ENCODE measurements at regions not wholly inside any gene's neighbourhood (a gene's known extent, or its start where the extent isn't known, plus 50 kb on each side); places are given as distances from the start of the nearest gene placed in this dataset.
"Not testable (repeated sequence)": the region's sequence is repeated elsewhere in the genome, so short reads cannot be mapped to it uniquely, and the experiment has no call there.

DNA sequence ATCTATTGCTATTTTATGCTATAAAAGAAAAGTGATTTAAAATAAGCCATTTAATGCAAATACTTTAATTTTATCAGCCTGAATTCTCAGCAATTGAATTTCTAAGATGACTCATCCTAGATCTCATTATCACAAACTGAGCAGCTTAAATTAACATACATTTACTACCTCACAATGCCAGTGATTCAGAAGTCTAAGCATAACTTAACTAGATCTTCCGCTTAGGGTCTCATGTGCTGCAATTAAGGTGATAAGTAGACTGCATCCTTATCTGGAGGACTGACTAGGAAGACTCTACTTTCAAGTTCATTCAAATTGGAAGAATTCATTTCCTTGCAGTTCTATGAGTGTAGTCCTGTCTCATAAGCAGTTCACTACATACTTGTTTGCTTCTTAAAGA lies 286.6 kb downstream of the COL11A1 start:
- DNase-seq = no peak

DNA sequence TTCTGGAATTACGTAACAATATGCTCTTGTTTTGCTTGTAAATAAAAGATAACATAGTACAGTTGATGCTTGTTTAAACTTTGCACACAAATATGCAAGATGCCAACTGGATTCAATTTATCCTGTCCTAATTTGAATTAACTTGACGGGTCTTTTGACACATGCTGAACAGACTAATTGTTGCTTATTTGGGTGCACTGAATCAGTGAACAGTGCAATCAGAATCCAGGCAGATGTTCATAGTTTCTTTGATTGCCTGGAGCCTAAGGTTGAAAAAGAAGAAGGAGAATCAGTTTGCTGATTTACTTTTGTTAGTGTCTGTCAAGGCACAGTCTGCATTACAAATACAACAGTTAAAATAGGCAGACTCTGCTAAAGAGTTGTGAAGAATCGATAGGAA lies 307.9 kb downstream of the COL11A1 start:
- no peak for DNase-seq

DNA sequence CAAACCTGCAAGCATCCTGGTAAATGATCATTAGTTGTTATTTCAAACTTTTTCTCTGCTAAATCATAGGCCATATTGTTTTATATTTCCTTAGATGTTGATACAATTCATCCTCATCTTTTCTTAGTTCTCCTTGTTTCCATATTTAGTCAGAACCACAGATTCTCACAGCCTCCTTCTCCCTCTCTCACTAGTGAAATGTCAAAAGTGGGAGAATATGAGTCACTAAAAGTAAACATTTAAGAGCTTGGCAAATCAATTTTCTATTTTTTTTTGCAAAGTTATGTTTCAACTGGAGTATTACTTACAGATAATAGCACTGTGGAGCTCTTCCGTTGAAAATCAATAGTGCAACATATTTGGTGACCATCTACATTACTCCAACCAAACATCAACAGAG lies 308.8 kb downstream of the COL11A1 start:
- DNase-seq = no peak

DNA sequence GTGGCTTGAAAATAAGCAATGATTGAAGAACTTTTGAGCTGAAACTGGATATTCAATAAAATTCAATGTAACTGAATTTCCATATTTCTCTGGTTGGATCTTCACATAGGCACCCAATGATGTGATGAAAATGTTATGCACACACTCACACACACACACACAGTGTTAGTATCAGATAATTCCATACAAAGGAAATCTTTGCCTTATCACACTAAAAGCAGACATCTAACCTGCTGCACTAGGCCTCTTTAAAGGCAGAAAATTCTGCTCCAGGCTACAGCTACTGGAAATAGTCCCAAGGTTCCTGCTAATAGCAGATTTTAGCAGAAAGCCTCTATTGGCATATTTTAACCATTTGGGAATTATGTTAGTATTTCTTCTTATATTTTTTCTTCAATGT lies 309.6 kb downstream of the COL11A1 start:
- DNase-seq = peak; percentile 16

DNA sequence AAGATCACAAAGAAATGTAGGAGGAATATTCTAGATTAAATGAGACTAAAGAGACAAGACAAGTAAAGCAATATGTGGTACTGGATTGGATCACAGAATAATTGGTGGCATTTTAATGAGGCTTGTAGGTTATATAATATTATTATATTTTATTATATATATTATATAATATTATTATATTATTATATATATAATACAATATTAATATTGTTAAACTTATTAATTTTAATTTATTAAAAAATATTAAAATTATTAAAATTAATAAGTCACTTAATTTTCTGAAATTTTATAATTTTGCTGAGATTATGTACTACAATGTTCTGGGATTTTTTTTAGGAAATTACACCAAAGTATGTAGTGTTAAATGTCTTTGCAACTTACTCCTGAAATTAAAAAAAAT lies 311.9 kb downstream of the COL11A1 start:
- DNase-seq = no peak

DNA sequence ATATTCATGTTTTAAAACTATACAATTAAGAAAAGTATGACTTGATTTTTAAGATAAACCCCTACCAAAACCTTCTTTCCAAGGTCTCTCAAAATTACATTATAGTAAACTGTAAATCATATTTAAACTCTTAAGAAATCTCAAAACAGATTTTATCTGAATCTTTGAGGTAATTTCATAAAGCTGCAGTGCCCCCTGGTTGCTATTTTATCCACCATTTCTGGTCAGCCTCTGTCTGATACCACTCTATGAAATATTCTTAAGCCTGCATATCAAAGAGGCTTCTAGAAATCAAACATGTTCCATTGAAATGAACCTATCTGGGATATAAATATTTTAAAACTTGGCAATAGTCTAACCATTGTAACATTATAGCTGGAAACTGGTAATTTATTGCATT lies 317.3 kb downstream of the COL11A1 start:
- peak; percentile 36 for DNase-seq

DNA sequence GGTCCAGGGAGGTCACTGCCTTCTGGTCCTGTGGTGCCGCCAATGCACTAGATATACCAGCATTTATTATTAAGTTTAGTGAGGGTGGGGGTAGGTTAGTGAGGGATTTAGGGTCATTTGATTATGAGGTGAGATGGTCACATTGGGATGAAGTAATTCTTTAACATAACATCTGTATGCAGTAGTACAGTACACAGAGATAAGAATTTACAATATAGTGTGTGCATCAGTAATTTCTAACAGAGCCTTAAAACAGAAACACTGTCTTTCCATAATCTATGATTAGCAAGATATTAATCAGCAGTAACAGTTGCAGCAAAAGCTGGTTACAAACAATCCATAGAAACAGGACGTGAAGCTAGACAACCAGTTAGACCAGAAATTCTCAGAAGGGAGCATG lies 318.4 kb downstream of the COL11A1 start:
- DNase-seq = not testable (repeated sequence)

DNA sequence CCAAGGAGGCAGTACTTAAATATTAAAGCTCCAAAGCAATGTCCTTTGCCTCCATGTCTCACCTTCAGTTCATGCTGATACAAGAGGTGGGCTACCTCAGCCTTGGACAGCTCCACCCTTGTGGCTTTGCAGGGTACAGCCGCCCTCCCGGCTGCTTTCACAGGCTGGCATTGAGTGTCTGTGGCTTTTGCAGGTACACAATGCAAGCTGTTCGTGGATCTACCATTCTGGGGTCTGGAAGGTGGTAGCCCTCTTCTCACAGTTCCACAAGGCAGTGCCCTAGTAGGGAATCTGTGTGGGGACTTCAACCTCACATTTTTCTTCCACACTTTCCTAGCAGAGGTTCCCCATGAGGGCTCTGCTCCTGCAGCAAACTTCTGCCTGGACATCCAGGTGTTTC lies 324.8 kb downstream of the COL11A1 start:
- DNase-seq = no peak

DNA sequence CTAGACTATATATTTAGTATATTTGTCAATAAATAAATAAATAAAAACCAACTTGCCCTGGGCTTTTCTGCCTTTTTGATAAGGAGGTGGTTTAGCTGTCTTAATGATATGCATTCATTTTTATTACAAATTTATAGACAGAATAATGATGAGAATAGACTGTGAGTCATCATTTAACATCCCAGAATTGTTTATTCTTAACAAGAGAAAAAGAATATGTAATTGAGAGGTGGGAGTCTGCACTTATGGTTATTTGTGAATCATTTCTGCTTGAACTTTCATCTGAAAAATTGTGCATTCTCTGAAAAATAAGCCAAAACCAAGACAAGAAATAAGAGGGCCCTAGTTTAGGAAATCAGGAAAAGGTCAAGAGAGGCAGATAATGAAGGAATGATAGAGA lies 326.2 kb downstream of the COL11A1 start:
- DNase-seq = no peak

DNA sequence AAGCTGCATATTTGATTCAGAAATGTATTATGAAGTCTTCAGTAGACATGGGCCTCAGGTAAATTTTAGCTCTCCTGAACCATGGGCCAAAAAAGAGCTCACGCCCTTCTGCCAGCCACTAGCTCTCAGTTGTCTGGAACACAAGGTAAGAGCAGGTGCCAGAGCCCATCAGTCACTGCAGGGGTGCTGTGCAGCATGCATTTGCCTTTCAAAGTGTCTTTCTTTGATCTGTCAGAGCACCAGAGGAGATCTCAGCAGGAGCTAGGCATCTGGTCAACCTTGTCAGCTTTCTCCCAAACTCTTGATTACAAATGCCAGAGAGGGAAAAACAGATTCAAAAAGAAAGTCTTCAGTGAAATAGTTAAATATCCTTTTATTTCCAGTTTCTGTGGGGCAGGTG lies 332.3 kb downstream of the COL11A1 start:
- no peak for DNase-seq

DNA sequence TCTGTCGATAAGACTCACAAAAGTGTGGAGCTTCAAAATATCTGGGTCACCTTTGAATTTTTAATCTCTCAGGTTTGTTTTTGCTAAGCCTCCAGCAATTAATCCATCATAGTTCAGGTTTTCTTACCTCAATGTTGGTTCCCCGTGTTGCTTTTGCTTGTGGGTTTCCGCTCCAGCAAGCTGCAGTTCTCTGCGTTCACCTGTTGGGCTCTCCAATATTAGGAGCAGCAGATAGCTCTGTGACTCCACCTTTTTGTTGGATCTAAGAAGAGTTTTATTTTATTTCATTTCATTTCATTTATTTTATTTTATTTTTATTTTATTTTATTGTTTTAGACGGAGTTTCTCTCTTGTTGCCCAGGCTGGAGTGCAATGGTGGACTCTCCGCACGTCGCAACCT lies 335.5 kb downstream of the COL11A1 start:
- DNase-seq = peak; percentile 1

DNA sequence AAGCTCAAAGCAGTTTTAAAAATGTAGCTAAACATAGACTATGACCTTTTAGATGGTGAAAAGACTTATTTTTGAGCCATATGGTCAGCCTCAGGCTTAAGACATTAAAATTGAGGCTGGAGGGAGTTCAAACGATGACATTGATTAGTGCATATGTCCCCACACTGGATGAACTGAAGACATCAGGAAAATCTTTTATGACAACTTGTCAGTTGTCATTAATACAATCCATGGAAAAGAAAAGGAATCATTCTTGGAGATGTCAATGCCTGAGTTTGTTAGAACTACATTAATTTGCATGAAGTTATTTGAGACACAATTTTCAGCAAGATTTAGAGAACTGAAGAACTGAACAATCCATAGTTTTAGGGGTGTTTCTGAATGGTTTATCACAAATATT lies 349.9 kb downstream of the COL11A1 start:
- DNase-seq = no peak

DNA sequence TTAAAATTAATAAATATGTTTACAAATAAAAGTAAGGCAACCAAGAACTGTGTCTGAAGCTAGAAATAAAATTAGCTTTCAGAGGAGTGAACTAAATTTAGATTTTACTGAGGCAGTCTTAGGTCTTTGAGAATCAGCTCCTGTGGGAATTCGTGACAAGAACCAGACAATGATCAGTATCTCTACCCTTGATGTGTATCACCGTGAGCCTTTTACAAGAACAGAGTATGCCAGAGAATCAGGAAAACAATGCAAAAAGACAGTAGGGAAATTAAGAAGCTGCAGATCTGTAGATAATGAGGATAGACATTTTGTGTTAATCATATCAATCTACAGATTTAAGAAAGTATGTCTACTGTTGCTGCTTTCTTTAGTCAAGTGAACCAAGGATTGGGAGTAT lies 351.0 kb downstream of the COL11A1 start:
- DNase-seq = no peak

DNA sequence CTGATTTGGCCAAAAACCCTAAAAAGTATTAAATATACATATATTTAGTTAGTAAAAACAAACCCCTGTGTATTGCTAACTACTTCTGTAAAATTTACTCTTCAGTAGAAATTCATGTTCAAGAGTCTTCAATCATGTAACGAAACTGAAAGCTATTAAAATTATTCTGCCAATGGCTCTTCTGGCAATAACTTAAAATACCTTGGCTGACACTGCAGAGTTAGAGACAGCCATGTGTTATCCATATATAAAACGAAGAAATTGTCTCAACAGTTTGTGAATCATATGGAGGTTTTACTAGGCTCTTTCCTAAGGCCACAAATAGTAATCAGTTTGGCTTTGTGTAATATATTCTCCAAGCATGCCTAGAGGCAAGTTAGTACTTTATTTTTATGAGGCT lies 357.2 kb downstream of the COL11A1 start:
- DNase-seq = peak; percentile 9

DNA sequence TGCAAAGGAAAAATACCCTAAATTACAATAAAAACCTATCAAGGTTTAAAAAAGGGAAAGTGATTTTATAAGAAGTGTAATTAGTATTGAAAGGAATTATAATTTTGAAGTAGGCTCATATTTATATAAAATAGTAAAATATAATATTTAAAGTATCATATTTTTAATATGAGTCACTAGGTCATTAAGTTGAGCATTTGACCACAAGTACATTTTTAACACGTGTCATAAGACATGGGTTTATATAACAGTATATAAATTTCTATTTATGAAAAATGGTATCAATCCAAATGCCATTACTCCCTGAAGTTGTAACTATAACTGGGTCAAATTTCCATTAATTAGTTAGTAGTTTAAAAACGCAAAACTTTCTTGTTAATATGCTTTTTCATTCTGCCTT lies 365.9 kb downstream of the COL11A1 start:
- DNase-seq = no peak

DNA sequence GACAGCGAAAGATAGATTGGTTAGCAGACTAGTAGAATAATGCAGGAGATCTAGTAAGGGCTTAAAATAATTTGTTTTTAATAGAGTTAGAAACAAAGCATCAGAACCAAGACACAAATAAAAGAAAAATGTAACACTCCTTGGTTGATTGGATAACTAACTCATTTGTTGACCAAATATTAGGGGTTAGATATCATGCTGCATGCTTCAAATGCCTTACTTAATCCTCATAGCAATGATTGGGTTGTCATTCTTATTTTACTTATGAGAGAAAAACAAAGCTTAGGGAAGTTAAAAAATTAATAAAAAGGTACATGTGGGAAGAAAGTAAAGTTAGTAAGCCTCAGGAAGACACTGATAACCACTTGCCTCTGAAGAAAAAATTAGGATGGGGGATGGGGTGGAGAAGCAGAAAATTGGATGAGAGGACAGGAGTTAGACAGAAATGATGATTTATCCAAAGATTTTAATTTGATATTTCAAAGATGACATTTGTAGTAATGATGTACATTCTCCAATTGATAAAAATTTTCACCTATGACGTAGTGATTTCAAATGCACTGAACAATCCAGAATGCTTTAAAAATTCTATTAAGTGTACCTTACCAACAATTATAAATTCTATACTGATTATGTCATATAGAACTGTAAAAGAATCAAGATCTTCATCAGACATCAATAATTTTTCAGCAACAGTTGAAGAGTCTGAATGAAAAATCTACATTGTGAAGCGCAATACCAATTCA lies 374.7 kb downstream of the COL11A1 start:
- no peak for DNase-seq

DNA sequence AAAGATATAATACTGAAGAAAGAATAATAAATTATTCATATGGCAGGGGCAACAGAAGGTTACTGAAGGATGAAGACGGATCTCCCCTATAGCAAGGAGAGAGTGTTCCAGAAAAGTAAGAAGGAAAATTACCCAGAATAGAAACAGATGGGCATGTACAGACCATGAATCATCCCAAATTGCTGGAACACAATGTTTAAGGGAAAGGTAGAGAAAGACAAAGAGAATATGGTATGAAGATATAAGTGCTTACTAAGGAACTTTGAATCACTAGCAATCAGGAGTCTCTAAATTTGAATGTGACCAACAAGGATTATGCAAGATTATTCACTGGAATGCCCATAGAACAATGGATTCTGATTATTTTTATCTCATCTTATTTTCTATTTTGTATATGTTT lies 375.4 kb downstream of the COL11A1 start:
- DNase-seq = no peak

DNA sequence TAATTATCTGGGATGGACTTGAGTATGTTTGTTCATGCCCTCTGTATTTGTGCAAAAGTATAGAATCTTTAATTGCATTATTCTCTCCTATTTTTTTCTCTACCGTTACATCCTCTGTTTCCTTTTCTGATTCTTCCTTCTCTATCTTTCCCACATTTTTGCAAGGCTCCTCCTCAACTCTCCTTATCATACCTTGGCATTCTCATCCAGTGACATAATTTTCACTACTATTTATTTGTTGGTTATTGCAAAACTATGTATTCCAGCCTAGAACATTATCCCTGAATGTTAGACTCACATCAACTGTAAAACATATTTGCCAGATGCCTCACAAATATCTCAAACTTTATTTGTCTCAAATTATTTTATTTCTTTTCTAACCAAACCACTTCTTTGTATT lies 381.9 kb downstream of the COL11A1 start:
- DNase-seq = no peak

DNA sequence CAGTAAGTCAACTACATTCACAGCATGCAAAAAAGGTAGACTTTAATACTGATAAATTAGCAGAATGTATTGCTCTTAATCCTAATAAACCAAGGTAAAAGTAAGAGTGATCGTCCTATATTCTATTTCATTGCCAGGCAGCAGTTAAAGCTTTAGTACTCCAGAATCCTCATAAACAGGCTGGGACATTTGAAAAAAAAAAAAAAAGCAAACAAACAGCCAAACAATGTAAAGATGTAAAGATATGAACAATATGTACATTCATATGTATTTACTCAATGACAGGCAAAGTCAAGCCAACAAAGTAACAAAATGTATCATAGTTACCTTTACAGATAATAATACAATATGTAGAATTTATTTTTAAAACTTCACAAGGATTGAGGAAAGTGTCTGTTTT lies 383.6 kb downstream of the COL11A1 start:
- DNase-seq = no peak

DNA sequence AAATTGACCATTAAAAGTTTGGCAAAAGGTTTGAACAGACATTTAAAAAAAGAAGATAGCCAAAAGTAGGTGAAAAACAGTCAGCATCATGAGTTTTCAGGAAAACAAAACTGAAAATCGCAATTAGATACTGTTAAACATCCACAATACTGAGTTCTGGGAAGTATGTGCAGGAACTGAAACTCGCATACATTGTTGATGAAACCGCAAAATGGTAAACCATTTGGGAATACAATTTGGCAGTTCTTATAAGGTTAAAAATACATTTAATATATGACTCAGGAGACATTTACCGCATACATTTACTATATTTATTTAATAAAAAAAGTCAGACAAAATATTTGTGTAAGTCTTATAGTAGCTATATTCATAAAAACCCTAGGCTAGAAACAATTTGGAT lies 393.2 kb downstream of the COL11A1 start:
- peak; percentile 45 for DNase-seq

DNA sequence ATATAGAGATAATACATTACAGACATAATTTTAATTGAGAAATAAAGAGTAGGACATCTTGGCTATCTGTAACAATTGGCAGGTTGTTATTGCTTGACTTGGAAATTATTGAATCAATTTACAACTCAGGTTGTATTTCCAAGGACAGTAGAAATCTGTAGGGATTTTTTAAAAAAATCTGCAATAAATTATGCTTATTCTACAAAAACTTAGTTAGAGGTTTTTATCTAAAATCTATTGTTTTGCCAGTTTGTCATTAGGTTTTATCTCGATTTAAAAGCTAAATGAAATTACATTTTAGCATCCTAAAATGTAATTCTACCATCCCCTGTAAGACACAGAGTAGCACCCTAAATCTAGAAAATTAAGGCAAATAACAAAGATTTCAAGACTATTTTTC lies 408.8 kb downstream of the COL11A1 start:
- DNase-seq = no peak

DNA sequence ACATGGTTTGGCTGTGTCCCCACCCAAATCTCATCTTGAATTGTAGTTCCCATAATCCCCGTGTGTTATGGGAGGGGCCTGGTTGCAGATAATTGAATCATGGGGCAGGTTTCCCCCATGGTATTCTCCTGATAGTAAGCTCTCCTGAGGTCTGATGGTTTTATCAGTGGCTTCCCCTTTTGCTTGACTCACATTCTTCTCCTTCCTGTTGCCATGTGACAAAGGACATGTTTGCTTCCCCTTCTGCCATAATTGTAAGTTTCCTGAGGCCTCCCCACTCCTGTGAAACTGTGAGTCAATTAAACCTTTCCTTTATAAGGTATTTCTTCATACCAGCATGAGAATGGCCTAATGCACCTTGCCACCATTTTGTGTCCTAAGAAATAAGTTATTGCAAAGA lies 415.0 kb downstream of the COL11A1 start:
- DNase-seq = peak; percentile 57

DNA sequence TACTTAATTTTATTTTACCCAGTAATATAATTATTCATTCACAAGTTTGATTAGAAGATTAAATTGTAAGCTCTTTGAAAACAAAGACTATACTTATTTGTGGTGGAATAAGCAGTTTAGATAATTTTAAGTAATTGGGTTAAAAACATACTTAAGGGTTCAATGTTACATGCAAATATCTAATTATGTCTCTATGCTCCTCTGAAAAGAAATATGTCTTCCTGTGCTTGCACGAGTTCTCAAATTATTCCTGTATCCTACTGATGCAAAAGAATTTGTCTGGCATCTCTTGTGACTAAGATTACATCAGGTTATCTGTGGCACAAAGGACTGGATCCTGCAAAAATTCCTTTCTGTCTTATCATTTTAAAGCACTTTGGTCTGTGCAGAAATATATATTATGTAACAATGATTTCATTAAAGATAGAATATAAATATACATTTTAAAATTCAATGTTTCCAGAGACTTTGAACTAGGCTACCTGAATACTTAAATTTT lies 416.7 kb downstream of the COL11A1 start:
- DNase-seq = no peak

DNA sequence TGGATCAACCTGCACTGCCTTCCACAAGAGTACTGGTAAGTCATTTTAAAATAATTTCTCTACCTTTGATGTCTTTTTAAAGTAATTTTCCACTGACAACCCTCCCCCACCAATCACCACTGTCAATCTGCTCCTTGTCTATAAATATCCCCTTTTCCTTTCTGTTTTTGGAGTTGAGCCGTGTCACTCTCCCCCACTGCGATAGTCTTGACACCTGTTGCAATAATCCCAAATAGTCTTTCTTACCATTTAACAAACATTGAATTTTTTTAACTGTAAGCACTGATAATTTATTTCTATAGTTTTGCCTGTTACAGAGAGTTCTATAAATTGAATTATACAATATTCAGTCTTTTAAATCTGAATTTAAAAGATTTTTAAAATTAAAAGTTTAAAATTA lies 420.9 kb downstream of the COL11A1 start:
- DNase-seq = no peak

DNA sequence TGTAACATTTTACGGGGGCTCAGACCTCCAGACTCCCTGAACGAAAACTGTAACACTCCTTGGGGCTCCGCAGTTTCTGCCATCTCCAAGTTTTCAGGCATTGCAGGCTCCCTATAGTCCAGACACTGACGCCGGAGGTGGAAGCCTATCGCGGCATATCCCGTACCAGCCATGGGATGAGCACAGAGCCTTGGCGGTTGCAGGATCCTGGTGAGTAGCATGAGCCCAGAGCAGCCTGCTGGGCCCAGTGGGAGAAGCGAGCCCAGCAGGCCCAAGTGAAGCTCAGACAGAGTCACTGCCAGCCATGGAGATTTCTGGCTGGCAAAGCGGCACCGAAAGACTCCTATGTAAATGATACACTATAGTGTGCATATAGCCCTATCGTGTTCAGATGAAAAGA lies 446.8 kb downstream of the COL11A1 start:
- DNase-seq = no peak

Data from OCI-M1 (cell line).